Cardiac fibroblast (primary cell): ENCODE measurements at regions not wholly inside any gene's neighbourhood (a gene's known extent, or its start where the extent isn't known, plus 50 kb on each side); places are given as distances from the start of the nearest gene placed in this dataset.

Source experiments
- DNase-seq, 2 donors: peaks; one replicate each; pipeline versions ENCODE4 v3.0.0 to v3.0.0-alpha.2; 2010; ENCODE audit warnings: low read depth in 2 of 2
- H3K4me3 ChIP-seq, 2 donors: replicated peaks in 1 of 2; 1 replicate in 1 of 2; 2 replicates in 1 of 2; pipeline ENCODE4 v1.5.1; 2011; ENCODE audit warnings: low read depth in 2 of 2, low read length in 2 of 2, mild to moderate bottlenecking in 2 of 2, moderate library complexity in 1 of 2
- CTCF ChIP-seq: IDR thresholded peaks from one replicate; pipeline ENCODE4 v1.5.1; 2011; ENCODE audit warnings: low read depth, mild to moderate bottlenecking, low read length, inconsistent platforms

GRCh38 chr5:141778683-141779082, 96.7 kb upstream of the ARAP3 start:
- no peak for TF ChIP-seq CTCF
- H3K4me3 ChIP-seq: no peak overlapping the region
- peak in 1 of 2 donors; percentile 17 for DNase-seq

- DNase-seq: peak; percentile 64 to 72
- no peak for TF ChIP-seq CTCF
- H3K4me3 ChIP-seq: no peak overlapping the region
These were observed 96.2 kb upstream of the ARAP3 start for GRCh38 chr5:141778206-141778605.

GRCh38 chr5:141777711-141778110, 95.7 kb upstream of the ARAP3 start:
- TF ChIP-seq CTCF: no peak
- no peak for DNase-seq

GRCh38 chr5:141777130-141777529, 95.1 kb upstream of the ARAP3 start:
- DNase-seq: no peak
- no peak overlapping the region for H3K4me3 ChIP-seq
- no peak for TF ChIP-seq CTCF

More at GRCh38 chr5:141777711-141778110, 95.7 kb upstream of the ARAP3 start:
- no peak overlapping the region for H3K4me3 ChIP-seq

GRCh38 chr5:141773779-141774562, 91.9 kb upstream of the ARAP3 start:
- DNase-seq: no peak
- H3K4me3 ChIP-seq: no peak overlapping the region
- TF ChIP-seq CTCF: no peak

- H3K4me3 ChIP-seq: no peak overlapping the region
- DNase-seq: no peak
- no peak for TF ChIP-seq CTCF
These were observed 90.3 kb upstream of the ARAP3 start for GRCh38 chr5:141772281-141772680.

GRCh38 chr5:141771562-141771961, 89.5 kb upstream of the ARAP3 start:
- TF ChIP-seq CTCF: no peak
- no peak overlapping the region for H3K4me3 ChIP-seq
- no peak for DNase-seq
